ENCODE measurements at regions not wholly inside any gene's neighbourhood (a gene's known extent, or its start where the extent isn't known, plus 50 kb on each side); places are given as distances from the start of the nearest gene placed in this dataset.

DNA sequence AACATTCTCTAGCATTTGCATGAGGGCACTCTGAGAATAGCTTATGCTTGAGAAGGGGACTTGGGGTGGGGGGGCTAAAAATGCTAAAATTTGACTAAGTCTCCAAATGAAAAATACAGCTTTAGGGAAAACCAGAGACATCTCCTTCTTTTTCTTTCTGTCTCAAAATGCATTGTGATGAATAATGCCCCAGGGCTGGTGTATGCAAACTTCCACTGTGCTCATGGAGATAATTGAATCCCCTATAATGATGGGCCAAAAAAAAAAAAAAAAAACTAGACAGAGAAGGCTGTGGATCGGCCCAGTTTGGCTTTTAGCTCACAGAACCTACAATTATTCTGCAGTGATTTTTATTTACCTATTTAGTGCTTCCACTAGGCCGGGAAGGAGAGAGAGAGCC, 147.9 kb upstream of the RORA start:
- no peak for TF ChIP-seq CTCF (IDR thresholded peaks at IDR 0.05; ENCODE audit: low read depth, low read length)
- no peak for TF ChIP-seq EZH2phosphoT487 (IDR thresholded peaks at IDR 0.05; ENCODE audit: low read depth)

All from OCI-LY3 (cell line).